ENCODE measurements at regions not wholly inside any gene's neighbourhood (a gene's known extent, or its start where the extent isn't known, plus 50 kb on each side); places are given as distances from the start of the nearest gene placed in this dataset.

DNA sequence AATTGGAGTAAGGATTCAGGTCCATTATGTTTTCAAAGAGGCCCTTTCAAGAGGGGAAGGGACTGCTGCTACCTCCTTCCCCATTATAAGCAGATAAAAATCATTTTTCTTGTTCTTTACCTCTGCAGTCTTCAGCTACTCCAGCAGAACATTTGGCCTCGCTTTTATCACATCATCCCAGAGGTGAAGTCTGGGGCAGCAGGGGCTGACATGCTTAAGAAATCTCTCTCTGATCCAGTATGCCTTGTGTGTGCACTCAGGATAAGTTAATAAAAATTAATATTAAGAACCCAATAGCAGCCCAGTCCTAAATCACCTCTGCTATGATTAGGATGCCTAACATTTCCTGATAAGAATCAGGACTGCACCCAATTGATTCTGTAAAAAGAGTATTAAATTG is 306.9 kb upstream of the NREP start:
- TF ChIP-seq CTCF (IDR thresholded peaks at IDR 0.05; ENCODE audit: low read depth, low read length) (no peak), POLR2A (IDR thresholded peaks at IDR 0.05; ENCODE audit: extremely low read depth, insufficient read length) (no peak), MYC (IDR thresholded peaks at IDR 0.05; ENCODE audit: low read depth, low read length) (no peak)
